ENCODE measurements at regions not wholly inside any gene's neighbourhood (a gene's known extent, or its start where the extent isn't known, plus 50 kb on each side); places are given as distances from the start of the nearest gene placed in this dataset.

GRCh38 chr13:97896446-97896845, 57.0 kb upstream of the IPO5 start:
- H3K36me3 ChIP-seq (replicated peaks in 1 of 2; ENCODE audit: control insufficient read depth in 1 of 2, insufficient read depth in 2 of 2, low read length in 1 of 2), result no peaks in the 10 kb centered on the region
- POLR2A ChIA-PET, result no interaction called here
- no peaks in the 10 kb centered on the region for H3K9me3 ChIP-seq
- 100% methylated on average over 2 of the region's 2 CpGs for WGBS (ENCODE audit: low lambda C conversion rate)
- no peak for TF ChIP-seq EP300 (IDR thresholded peaks at IDR 0.05; ENCODE audit: borderline replicate concordance in 1 of 2, low read depth in 1 of 2, low read length in 1 of 2)
- no peak for TF ChIP-seq TAF1 (IDR thresholded peaks at IDR 0.05; ENCODE audit: borderline replicate concordance, low read depth, low read length)
- TF ChIP-seq RAD21 (IDR thresholded peaks at IDR 0.05; ENCODE audit: low read length), result no peak
- TF ChIP-seq RFX5 (IDR thresholded peaks at IDR 0.05; ENCODE audit: low read length), result no peak
- no peak for TF ChIP-seq TEAD4 (IDR thresholded peaks at IDR 0.05; ENCODE audit: borderline replicate concordance, insufficient read depth)
- no peak for TF ChIP-seq PBX3 (IDR thresholded peaks at IDR 0.05)
- no peak for TF ChIP-seq NFIC (IDR thresholded peaks at IDR 0.05; ENCODE audit: borderline replicate concordance)
- TF ChIP-seq FOXM1 (IDR thresholded peaks at IDR 0.05; ENCODE audit: low read depth), result no peak
- TF ChIP-seq SMC3 (IDR thresholded peaks at IDR 0.05; ENCODE audit: low read depth, low read length), result no peak
- TF ChIP-seq GATA2 (CRISPR knock-in tag; IDR thresholded peaks at IDR 0.05), result no peak
- no peak for TF ChIP-seq EZH2phosphoT487 (IDR thresholded peaks at IDR 0.05; ENCODE audit: borderline replicate concordance, low read depth)
- no peak for TF ChIP-seq RXRA (IDR thresholded peaks at IDR 0.05; ENCODE audit: borderline replicate concordance, low read depth)
- no peak for TF ChIP-seq MAX (IDR thresholded peaks at IDR 0.05; ENCODE audit: low read depth)
- H3K9me2 ChIP-seq, result no peaks in the 10 kb centered on the region
- H3K27ac ChIP-seq (ENCODE audit: low read depth in 2 of 2, low read length in 1 of 2), result no peak overlapping the region
- CTCF ChIA-PET, result interaction anchor here (1.3 kb wide), 1 partner anchor 757 kb away, joined by 3 read pairs; no protein-coding TSS in a partner anchor
- no peak overlapping the region for H3K4me2 ChIP-seq
- H3K4me3 ChIP-seq (ENCODE audit: low read depth in 2 of 2, low read length in 1 of 2), result no peak overlapping the region
- H3K4me1 ChIP-seq (ENCODE audit: control insufficient read depth in 1 of 2, insufficient read depth in 2 of 2, low read depth in 1 of 2, low read length in 1 of 2), result no peaks in the 10 kb centered on the region
- no peak for DNase-seq
- no peaks in the 10 kb centered on the region for H3F3A ChIP-seq (replicated peaks; ENCODE audit: insufficient read depth)
- H2AFZ ChIP-seq (ENCODE audit: low read depth), result no peak overlapping the region
- no peaks in the 10 kb centered on the region for H3K79me2 ChIP-seq (ENCODE audit: insufficient read depth)
- H3K27me3 ChIP-seq (ENCODE audit: insufficient read depth), result no peaks in the 10 kb centered on the region
- no peaks in the 10 kb centered on the region for H4K20me1 ChIP-seq (ENCODE audit: insufficient read depth)
- no peak overlapping the region for H3K9ac ChIP-seq

- Histone ChIP-seq H2AFZ (ENCODE audit: low read depth) (no peak overlapping the region), H3K9me2 (no peaks in the 10 kb centered on the region), H3K79me2 (ENCODE audit: insufficient read depth) (no peaks in the 10 kb centered on the region), H3K27ac (ENCODE audit: low read depth in 2 of 2, low read length in 1 of 2) (no peak overlapping the region), H3F3A (replicated peaks; ENCODE audit: insufficient read depth) (no peaks in the 10 kb centered on the region), H3K9me3 (no peaks in the 10 kb centered on the region), H3K4me2 (no peak overlapping the region), H3K4me1 (ENCODE audit: control insufficient read depth in 1 of 2, insufficient read depth in 2 of 2, low read depth in 1 of 2, low read length in 1 of 2) (no peaks in the 10 kb centered on the region), H3K9ac (no peak overlapping the region), H3K27me3 (ENCODE audit: insufficient read depth) (no peaks in the 10 kb centered on the region), H3K36me3 (replicated peaks in 1 of 2; ENCODE audit: control insufficient read depth in 1 of 2, insufficient read depth in 2 of 2, low read length in 1 of 2) (no peaks in the 10 kb centered on the region), H4K20me1 (ENCODE audit: insufficient read depth) (no peaks in the 10 kb centered on the region), H3K4me3 (ENCODE audit: low read depth in 2 of 2, low read length in 1 of 2) (no peak overlapping the region)
- ChIA-PET POLR2A (no interaction called here), CTCF (interaction anchor here (0.7 to 1.1 kb wide), 2 partner anchors 30 to 43 kb away, joined by 3 read pairs; no protein-coding TSS in a partner anchor)
- TF ChIP-seq ZBTB33 (IDR thresholded peaks at IDR 0.05; ENCODE audit: borderline replicate concordance, low read depth) (no peak), CTCF (IDR thresholded peaks at IDR 0.05) (no peak), FOXJ3 (CRISPR knock-in tag; IDR thresholded peaks at IDR 0.05) (no peak), MXI1 (IDR thresholded peaks at IDR 0.05; ENCODE audit: low read depth, low read length) (no peak), JUND (IDR thresholded peaks at IDR 0.05) (no peak)
- DNase-seq, result no peak
- WGBS (ENCODE audit: low lambda C conversion rate), result 63% methylated on average over 1 of the region's 1 CpG
These were observed 51.8 kb upstream of the IPO5 start for GRCh38 chr13:97901716-97902115.
